ENCODE measurements at regions not wholly inside any gene's neighbourhood (a gene's known extent, or its start where the extent isn't known, plus 50 kb on each side); places are given as distances from the start of the nearest gene placed in this dataset.

GRCh38 chr4:7127576-7127975, 59.7 kb upstream of the GRPEL1 start:
- CTCF ChIA-PET = no interaction called here

GRCh38 chr4:7126981-7127380, 59.1 kb upstream of the GRPEL1 start:
- TF ChIP-seq, protein P1, sequence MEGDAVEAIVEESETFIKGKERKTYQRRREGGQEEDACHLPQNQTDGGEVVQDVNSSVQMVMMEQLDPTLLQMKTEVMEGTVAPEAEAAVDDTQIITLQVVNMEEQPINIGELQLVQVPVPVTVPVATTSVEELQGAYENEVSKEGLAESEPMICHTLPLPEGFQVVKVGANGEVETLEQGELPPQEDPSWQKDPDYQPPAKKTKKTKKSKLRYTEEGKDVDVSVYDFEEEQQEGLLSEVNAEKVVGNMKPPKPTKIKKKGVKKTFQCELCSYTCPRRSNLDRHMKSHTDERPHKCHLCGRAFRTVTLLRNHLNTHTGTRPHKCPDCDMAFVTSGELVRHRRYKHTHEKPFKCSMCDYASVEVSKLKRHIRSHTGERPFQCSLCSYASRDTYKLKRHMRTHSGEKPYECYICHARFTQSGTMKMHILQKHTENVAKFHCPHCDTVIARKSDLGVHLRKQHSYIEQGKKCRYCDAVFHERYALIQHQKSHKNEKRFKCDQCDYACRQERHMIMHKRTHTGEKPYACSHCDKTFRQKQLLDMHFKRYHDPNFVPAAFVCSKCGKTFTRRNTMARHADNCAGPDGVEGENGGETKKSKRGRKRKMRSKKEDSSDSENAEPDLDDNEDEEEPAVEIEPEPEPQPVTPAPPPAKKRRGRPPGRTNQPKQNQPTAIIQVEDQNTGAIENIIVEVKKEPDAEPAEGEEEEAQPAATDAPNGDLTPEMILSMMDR (IDR thresholded peaks at IDR 0.05; ENCODE audit: control extremely low read depth, extremely low read depth, low read depth, missing control alignments) = no peak
- no peak for DNase-seq (ENCODE audit: extremely low spot score)
- ChIA-PET CTCF (no interaction called here), POLR2A (no interaction called here)

More at GRCh38 chr4:7127576-7127975, 59.7 kb upstream of the GRPEL1 start:
- no peak for DNase-seq (ENCODE audit: extremely low spot score)
- POLR2A ChIA-PET = no interaction called here
- TF ChIP-seq, protein P1 (IDR thresholded peaks at IDR 0.05; ENCODE audit: control extremely low read depth, extremely low read depth, low read depth, missing control alignments) = no peak

DNA sequence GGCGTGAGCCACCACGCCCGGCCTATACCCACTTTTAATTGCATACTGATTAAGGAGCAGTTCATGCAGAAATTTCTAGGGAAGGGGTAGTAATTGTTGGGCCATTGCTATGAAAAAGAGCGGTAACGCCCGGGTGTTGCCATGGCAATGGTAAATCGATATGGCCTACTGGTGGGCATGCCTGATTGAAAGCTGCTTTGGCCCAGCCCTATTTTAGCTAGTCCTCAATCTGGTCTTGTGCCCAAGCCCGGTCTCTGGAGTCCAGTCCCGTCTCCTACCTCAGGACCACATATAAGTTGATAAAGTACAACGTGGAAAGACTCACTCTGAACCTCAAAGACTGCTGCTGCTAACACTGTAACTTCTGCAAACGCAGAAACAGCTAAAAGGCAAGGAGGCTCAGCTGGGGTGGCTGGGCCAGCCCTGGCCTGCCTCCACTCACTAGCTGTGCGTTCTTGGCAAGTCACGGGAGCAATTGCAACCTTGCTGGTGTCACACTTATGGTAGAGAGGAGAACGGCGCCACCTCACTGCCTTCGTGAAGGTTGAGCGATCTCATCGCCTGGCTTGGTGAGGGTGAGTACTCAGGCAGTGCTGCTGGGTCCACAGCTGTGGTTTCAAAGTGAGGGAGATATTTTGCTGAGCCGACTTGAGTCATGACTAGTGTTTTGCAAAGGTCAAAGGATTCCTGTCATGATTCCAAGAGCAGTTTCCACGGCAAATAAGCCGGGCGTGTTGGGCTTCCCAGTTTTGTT, 57.0 kb upstream of the GRPEL1 start:
- ChIA-PET POLR2A (no interaction called here), CTCF (interaction anchor here (2.4 kb wide), 1 partner anchor 23 kb away, joined by 10 read pairs; no protein-coding TSS in a partner anchor)
- TF ChIP-seq, protein P1 (IDR thresholded peaks at IDR 0.05; ENCODE audit: control extremely low read depth, extremely low read depth, low read depth, missing control alignments) = no peak
- DNase-seq (ENCODE audit: extremely low spot score) = no peak

DNA sequence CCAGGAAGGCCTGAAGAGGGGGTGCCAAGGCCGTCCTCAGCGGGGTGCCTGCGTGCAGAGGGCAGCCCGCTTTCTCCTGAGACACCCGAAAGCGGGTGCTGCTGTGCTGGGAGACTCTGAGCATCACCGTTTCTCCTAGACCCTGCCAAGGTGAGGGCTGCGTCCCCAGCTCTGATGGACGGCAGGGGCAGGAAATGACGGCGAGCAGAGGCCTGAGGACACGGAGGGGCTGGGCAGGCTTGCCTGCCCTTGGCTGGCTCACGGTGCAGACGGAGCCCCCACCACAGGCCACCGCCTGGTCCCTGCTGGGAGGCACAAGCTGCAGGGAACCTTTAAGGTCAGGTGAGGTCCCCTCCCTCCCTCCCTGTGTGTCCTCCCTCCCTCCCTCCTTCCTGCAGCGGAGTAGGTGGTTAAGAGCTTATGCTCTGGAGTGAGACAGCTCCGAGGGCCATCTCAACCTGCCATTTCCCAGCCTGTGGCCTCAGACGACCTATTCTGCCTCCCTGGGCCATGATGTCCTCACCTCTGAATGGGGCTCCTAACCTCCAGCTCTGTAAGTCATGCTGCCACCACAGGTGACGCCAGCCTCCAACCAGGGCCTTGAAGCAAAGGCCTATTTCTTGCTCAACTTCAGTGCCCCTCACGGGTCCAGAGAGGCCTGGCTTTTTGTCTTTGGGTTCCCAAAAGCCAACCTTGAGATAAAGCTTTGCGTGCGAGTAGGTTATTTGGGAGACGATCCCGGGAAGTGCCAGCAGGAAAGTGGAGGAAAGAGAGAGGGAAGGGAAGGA, 54.2 kb upstream of the GRPEL1 start:
- CTCF ChIA-PET = no interaction called here
- TF ChIP-seq, protein P1 (IDR thresholded peaks at IDR 0.05; ENCODE audit: control extremely low read depth, extremely low read depth, low read depth, missing control alignments) = no peak
- POLR2A ChIA-PET = no interaction called here
- no peak for DNase-seq (ENCODE audit: extremely low spot score)

DNA sequence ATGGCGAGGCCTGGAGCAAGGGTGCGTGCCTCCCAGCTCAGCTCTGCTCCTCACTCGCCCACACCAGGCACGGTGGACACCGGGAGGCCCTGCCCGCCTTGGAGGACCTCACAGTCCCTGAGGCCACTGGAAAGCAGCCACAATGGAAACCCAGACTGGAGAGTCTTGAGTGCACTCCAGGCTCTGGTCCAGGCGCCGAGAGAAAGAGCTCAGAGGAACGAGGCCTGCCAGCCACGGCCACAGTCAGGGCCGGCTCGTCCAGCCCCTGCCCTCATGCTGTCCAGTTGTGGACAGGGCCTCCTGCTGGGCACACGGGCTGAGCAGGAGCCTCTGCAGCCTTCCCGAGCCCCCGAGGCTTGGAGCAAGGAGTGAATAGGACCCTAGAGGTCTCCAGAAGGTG, 53.3 kb upstream of the GRPEL1 start:
- no peak for DNase-seq (ENCODE audit: extremely low spot score)
- ChIA-PET POLR2A (no interaction called here), CTCF (no interaction called here)
- TF ChIP-seq, protein P1 (IDR thresholded peaks at IDR 0.05; ENCODE audit: control extremely low read depth, extremely low read depth, low read depth, missing control alignments) = no peak

GRCh38 chr4:7120341-7120740, 52.5 kb upstream of the GRPEL1 start:
- TF ChIP-seq, protein P1 (IDR thresholded peaks at IDR 0.05; ENCODE audit: control extremely low read depth, extremely low read depth, low read depth, missing control alignments) = no peak
- DNase-seq (ENCODE audit: extremely low spot score) = no peak
- ChIA-PET POLR2A (no interaction called here), CTCF (no interaction called here)
